Liver (tissue), 8 donors: ENCODE measurements at regions not wholly inside any gene's neighbourhood (a gene's known extent, or its start where the extent isn't known, plus 50 kb on each side); places are given as distances from the start of the nearest gene placed in this dataset.

ENCODE experiments used
- DNase-seq: peaks from one replicate; pipeline ENCODE4 v3.0.0-alpha.2; 2017; ENCODE audit warnings: low spot score
- H3K27ac ChIP-seq, 2 donors: one replicate each; pipeline ENCODE4 v1.7.0; 2013; ENCODE audit warnings: inconsistent platforms in 2 of 2, low read length in 2 of 2, control low read depth in 1 of 2, low read depth in 1 of 2, mild to moderate bottlenecking in 1 of 2
- H3K27me3 ChIP-seq, 4 donors: one replicate each; pipeline versions ENCODE4 v1.6.1 to v1.7.0; 2013; ENCODE audit warnings: low read length in 3 of 4, inconsistent platforms in 1 of 4, mild to moderate bottlenecking in 1 of 4, moderate library complexity in 1 of 4; ENCODE audit not compliant: control insufficient read depth in 4 of 4, insufficient read depth in 4 of 4
- H3K36me3 ChIP-seq, 4 donors: one replicate each; pipeline versions ENCODE4 v1.6.1 to v1.7.0; 2013; ENCODE audit warnings: low read length in 3 of 4, mild to moderate bottlenecking in 3 of 4, low read depth in 1 of 4, moderate library complexity in 1 of 4; ENCODE audit not compliant: control insufficient read depth in 4 of 4, insufficient read depth in 3 of 4
- H3K4me1 ChIP-seq, 4 donors: one replicate each; pipeline versions ENCODE4 v1.6.1 to v1.7.0; 2013; ENCODE audit warnings: low read length in 3 of 4, mild to moderate bottlenecking in 3 of 4, moderate library complexity in 1 of 4; ENCODE audit not compliant: control insufficient read depth in 4 of 4, insufficient read depth in 4 of 4
- H3K4me3 ChIP-seq, 3 donors: one replicate each; pipeline versions ENCODE4 v1.6.1 to v1.7.0; 2013; ENCODE audit warnings: low read length in 3 of 3, control low read depth in 1 of 3, low read depth in 1 of 3, mild to moderate bottlenecking in 1 of 3
- H3K9ac ChIP-seq, 2 donors: one replicate each; pipeline ENCODE4 v1.7.0; 2013; ENCODE audit warnings: low read length in 2 of 2, mild to moderate bottlenecking in 2 of 2, moderate library complexity in 2 of 2, control low read depth in 1 of 2, low read depth in 1 of 2
- H3K9me3 ChIP-seq, 4 donors: one replicate each; pipeline versions ENCODE4 v1.6.1 to v1.7.0; 2013; ENCODE audit warnings: low read length in 3 of 4; ENCODE audit not compliant: control insufficient read depth in 4 of 4
- EGR1 ChIP-seq, 2 donors: IDR thresholded peaks; 2 replicates each; pipeline ENCODE4 v1.6.1; 2016 to 2018; ENCODE audit warnings: antibody characterized with exemption in 2 of 2, low read depth in 2 of 2
- FOXA1 ChIP-seq: IDR thresholded peaks from 2 replicates; pipeline ENCODE4 v1.6.1; 2016; ENCODE audit warnings: antibody characterized with exemption
- FOXA2 ChIP-seq: IDR thresholded peaks from 2 replicates; pipeline ENCODE4 v1.6.1; 2016; ENCODE audit warnings: antibody characterized with exemption
- GABPA ChIP-seq, 2 donors: IDR thresholded peaks in 1 of 2; conservative IDR thresholded peaks in 1 of 2; 2 replicates each; pipeline ENCODE4 v1.6.1; 2016; ENCODE audit warnings: antibody characterized with exemption in 2 of 2, mild to moderate bottlenecking in 1 of 2, moderate library complexity in 1 of 2
- HNF4A ChIP-seq, 2 donors: conservative IDR thresholded peaks; 2 replicates each; pipeline ENCODE4 v1.6.1; 2016; ENCODE audit warnings: antibody characterized with exemption in 2 of 2, mild to moderate bottlenecking in 2 of 2
- HNF4G ChIP-seq: IDR thresholded peaks from 2 replicates; pipeline ENCODE4 v1.6.1; 2016; ENCODE audit warnings: antibody characterized with exemption
- JUND ChIP-seq, 2 donors: IDR thresholded peaks; 2 replicates each; pipeline ENCODE4 v1.6.1; 2016; ENCODE audit warnings: antibody characterized with exemption in 2 of 2
- NR2F2 ChIP-seq: IDR thresholded peaks from 2 replicates; pipeline ENCODE4 v1.6.1; 2016; ENCODE audit warnings: antibody characterized with exemption
- RAD21 ChIP-seq, 2 donors: IDR thresholded peaks; 2 replicates each; pipeline ENCODE4 v1.6.1; 2016; ENCODE audit warnings: antibody characterized with exemption in 2 of 2, mild to moderate bottlenecking in 2 of 2
- REST ChIP-seq: IDR thresholded peaks from 2 replicates; pipeline ENCODE4 v1.6.1; 2016; ENCODE audit warnings: antibody characterized with exemption, mild to moderate bottlenecking
- RXRA ChIP-seq, 2 donors: IDR thresholded peaks; 2 replicates each; pipeline ENCODE4 v1.6.1; 2017 to 2018; ENCODE audit warnings: antibody characterized with exemption in 2 of 2, mild to moderate bottlenecking in 1 of 2
- SP1 ChIP-seq: IDR thresholded peaks from 2 replicates; pipeline ENCODE4 v1.6.1; 2018; ENCODE audit warnings: antibody characterized with exemption, mild to moderate bottlenecking
- TAF1 ChIP-seq: conservative IDR thresholded peaks from 2 replicates; pipeline ENCODE4 v1.6.1; 2016; ENCODE audit warnings: antibody characterized with exemption, mild to moderate bottlenecking
- YY1 ChIP-seq: IDR thresholded peaks from 2 replicates; pipeline ENCODE4 v1.6.1; 2016; ENCODE audit warnings: antibody characterized with exemption, mild to moderate bottlenecking
- WGBS: extraction: QIAGEN DNeasy Blood & Tissue Kit; methylation state at CpG from one replicate; pipeline ENCODE4 v1.1.7; 2013; 5-methylcytosine and 5-hydroxymethylcytosine counted together
- TF ChIP-seq, protein P1 (sequence below): IDR thresholded peaks from 2 replicates; pipeline ENCODE4 v1.6.1; 2016; ENCODE audit warnings: antibody characterized with exemption
- TF ChIP-seq, protein P2 (sequence below): fragments of 150-350 bp; IDR thresholded peaks from 2 replicates; pipeline ENCODE4 v1.5.1; 2017; ENCODE audit warnings: improper control_type of control experiment, low read depth, low read length; ENCODE audit not compliant: missing input control
- TF ChIP-seq, protein P3 (sequence below): IDR thresholded peaks from 2 replicates; pipeline ENCODE4 v1.6.1; 2016; ENCODE audit warnings: antibody characterized with exemption
- donor health status: healthy.
- donor health status: healthy.
- donor health status: healthy.
- donor health status: healthy.
- donor health status: healthy.

GRCh38 chr6:43993881-43994523, 133.2 kb downstream of the MRPL14 start:
- H3K4me1 ChIP-seq: peaks cover 11 to 29% (median 20%) of the 10 kb centered on the region in 4 donors
- H3K36me3 ChIP-seq: no peaks in the 10 kb centered on the region
- no peak for DNase-seq
- no peak for TF ChIP-seq SP1
- TF ChIP-seq HNF4G: no peak
- TF ChIP-seq NR2F2: no peak
- no peak for TF ChIP-seq REST
- no peak for TF ChIP-seq HNF4A (conservative IDR thresholded peaks at IDR 0.05)
- TF ChIP-seq TAF1: no peak
- no peak for TF ChIP-seq EGR1 (IDR thresholded peaks at IDR 0.05; ENCODE audit: low read depth in 2 of 2)
- no peak for TF ChIP-seq YY1
- TF ChIP-seq, protein P1, sequence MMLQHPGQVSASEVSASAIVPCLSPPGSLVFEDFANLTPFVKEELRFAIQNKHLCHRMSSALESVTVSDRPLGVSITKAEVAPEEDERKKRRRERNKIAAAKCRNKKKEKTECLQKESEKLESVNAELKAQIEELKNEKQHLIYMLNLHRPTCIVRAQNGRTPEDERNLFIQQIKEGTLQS: no peak
- no peak for TF ChIP-seq RXRA (IDR thresholded peaks at IDR 0.05)
- no peak for TF ChIP-seq FOXA2
- TF ChIP-seq, protein P2, sequence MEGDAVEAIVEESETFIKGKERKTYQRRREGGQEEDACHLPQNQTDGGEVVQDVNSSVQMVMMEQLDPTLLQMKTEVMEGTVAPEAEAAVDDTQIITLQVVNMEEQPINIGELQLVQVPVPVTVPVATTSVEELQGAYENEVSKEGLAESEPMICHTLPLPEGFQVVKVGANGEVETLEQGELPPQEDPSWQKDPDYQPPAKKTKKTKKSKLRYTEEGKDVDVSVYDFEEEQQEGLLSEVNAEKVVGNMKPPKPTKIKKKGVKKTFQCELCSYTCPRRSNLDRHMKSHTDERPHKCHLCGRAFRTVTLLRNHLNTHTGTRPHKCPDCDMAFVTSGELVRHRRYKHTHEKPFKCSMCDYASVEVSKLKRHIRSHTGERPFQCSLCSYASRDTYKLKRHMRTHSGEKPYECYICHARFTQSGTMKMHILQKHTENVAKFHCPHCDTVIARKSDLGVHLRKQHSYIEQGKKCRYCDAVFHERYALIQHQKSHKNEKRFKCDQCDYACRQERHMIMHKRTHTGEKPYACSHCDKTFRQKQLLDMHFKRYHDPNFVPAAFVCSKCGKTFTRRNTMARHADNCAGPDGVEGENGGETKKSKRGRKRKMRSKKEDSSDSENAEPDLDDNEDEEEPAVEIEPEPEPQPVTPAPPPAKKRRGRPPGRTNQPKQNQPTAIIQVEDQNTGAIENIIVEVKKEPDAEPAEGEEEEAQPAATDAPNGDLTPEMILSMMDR: no peak
- no peak for TF ChIP-seq FOXA1
- TF ChIP-seq, protein P3, sequence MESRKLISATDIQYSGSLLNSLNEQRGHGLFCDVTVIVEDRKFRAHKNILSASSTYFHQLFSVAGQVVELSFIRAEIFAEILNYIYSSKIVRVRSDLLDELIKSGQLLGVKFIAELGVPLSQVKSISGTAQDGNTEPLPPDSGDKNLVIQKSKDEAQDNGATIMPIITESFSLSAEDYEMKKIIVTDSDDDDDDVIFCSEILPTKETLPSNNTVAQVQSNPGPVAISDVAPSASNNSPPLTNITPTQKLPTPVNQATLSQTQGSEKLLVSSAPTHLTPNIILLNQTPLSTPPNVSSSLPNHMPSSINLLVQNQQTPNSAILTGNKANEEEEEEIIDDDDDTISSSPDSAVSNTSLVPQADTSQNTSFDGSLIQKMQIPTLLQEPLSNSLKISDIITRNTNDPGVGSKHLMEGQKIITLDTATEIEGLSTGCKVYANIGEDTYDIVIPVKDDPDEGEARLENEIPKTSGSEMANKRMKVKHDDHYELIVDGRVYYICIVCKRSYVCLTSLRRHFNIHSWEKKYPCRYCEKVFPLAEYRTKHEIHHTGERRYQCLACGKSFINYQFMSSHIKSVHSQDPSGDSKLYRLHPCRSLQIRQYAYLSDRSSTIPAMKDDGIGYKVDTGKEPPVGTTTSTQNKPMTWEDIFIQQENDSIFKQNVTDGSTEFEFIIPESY: no peak
- TF ChIP-seq RAD21 (IDR thresholded peaks at IDR 0.05): no peak
- no peak for TF ChIP-seq JUND (IDR thresholded peaks at IDR 0.05)
- TF ChIP-seq GABPA (IDR thresholded peaks at IDR 0.05 in 1 of 2, conservative IDR thresholded peaks at IDR 0.05 in 1 of 2): no peak
- no peak overlapping the region for H3K9ac ChIP-seq
- H3K9me3 ChIP-seq: no peaks in the 10 kb centered on the region
- no peaks in the 10 kb centered on the region for H3K27me3 ChIP-seq
- WGBS: 79% methylated on average over 5 of the region's 5 CpGs
- no peak overlapping the region for H3K27ac ChIP-seq
- no peak overlapping the region for H3K4me3 ChIP-seq
